Fibroblast of skin of left quadriceps (primary cell): ENCODE measurements at regions not wholly inside any gene's neighbourhood (a gene's known extent, or its start where the extent isn't known, plus 50 kb on each side); places are given as distances from the start of the nearest gene placed in this dataset.
A peak's percentile ranks its signal among the peaks of the same experiment; 100 is the strongest.

ENCODE experiments used
- DNase-seq, 2 experiments: peaks; one replicate each; pipeline ENCODE4 v3.0.0-alpha.2; 2013; ENCODE audit warnings: low read depth in 2 of 2

- no peak for DNase-seq
Measured at GRCh38 chr2:106572541-106573450, 85.6 kb downstream of the CD8B2 start.

GRCh38 chr2:106573773-106574172, 86.6 kb downstream of the CD8B2 start:
- no peak for DNase-seq

GRCh38 chr2:106575955-106576354, 88.8 kb downstream of the CD8B2 start:
- DNase-seq, result peak; percentile 20 to 25

GRCh38 chr2:106577255-106577651, 90.1 kb downstream of the CD8B2 start:
- DNase-seq, result no peak

GRCh38 chr2:106579750-106580197, 92.6 kb downstream of the CD8B2 start:
- DNase-seq, result no peak

- no peak for DNase-seq
Measured at GRCh38 chr2:106580241-106580640, 93.1 kb downstream of the CD8B2 start.

GRCh38 chr2:106581328-106581727, 94.2 kb downstream of the CD8B2 start:
- DNase-seq, result no peak

- DNase-seq, result no peak
Measured at GRCh38 chr2:106581755-106582147, 94.6 kb downstream of the CD8B2 start.

- peak; percentile 60 to 70 for DNase-seq
Measured at GRCh38 chr2:106582148-106583143, 95.3 kb downstream of the CD8B2 start.

- no peak for DNase-seq
Measured at GRCh38 chr2:106584304-106584954, 97.3 kb downstream of the CD8B2 start.

- no peak for DNase-seq
Measured at GRCh38 chr2:106596844-106597243, 109.7 kb downstream of the CD8B2 start.

- no peak for DNase-seq
Measured at GRCh38 chr2:106599540-106599939, 112.4 kb downstream of the CD8B2 start.

- DNase-seq, result no peak
Measured at GRCh38 chr2:106602042-106602441, 114.9 kb downstream of the CD8B2 start.

GRCh38 chr2:106606652-106607051, 119.5 kb downstream of the CD8B2 start:
- DNase-seq, result no peak

GRCh38 chr2:106607371-106607770, 120.2 kb downstream of the CD8B2 start:
- DNase-seq, result no peak

GRCh38 chr2:106609780-106610179, 122.6 kb downstream of the CD8B2 start:
- no peak for DNase-seq

GRCh38 chr2:106614511-106615291, 127.5 kb downstream of the CD8B2 start:
- DNase-seq, result no peak

GRCh38 chr2:106618614-106619013, 131.4 kb downstream of the CD8B2 start:
- no peak for DNase-seq

GRCh38 chr2:106623456-106623855, 136.3 kb downstream of the CD8B2 start:
- no peak for DNase-seq

GRCh38 chr2:106624787-106625380, 137.7 kb downstream of the CD8B2 start:
- no peak for DNase-seq

GRCh38 chr2:106628377-106628776, 141.2 kb downstream of the CD8B2 start:
- no peak for DNase-seq
